Gastroesophageal sphincter (tissue), 4 donors: ENCODE measurements at regions not wholly inside any gene's neighbourhood (a gene's known extent, or its start where the extent isn't known, plus 50 kb on each side); places are given as distances from the start of the nearest gene placed in this dataset.

ENCODE experiments used
- ATAC-seq: fragments of 150-250 bp; one replicate; pipeline ENCODE4 v1.9.1; 2016; ENCODE audit warnings: mild to moderate bottlenecking, moderate library complexity
- H3K27ac ChIP-seq, 4 donors: fragments of 200-600 bp; sonication (generic) in 3 of 4; 1 replicate in 3 of 4; 2 replicates in 1 of 4; pipeline ENCODE4 v1.5.1; 2016 to 2019
- H3K27me3 ChIP-seq: fragments of 200-600 bp; sonication (generic); one replicate; pipeline ENCODE4 v1.5.1; 2019
- H3K36me3 ChIP-seq, 2 donors: fragments of 200-600 bp; sonication (generic); one replicate each; pipeline ENCODE4 v1.5.1; 2019; ENCODE audit warnings: control low read depth in 1 of 2
- H3K4me1 ChIP-seq, 3 donors: fragments of 200-600 bp; sonication (generic); 1 replicate in 2 of 3; 2 replicates in 1 of 3; pipeline ENCODE4 v1.5.1; 2016 to 2019; ENCODE audit warnings: control low read depth in 2 of 3
- H3K4me3 ChIP-seq, 2 donors: fragments of 200-600 bp; sonication (generic); one replicate each; pipeline ENCODE4 v1.5.1; 2019; ENCODE audit warnings: mild to moderate bottlenecking in 1 of 2, moderate library complexity in 1 of 2
- H3K9me3 ChIP-seq, 3 donors: fragments of 200-600 bp; sonication (generic); one replicate each; pipeline ENCODE4 v1.5.1; 2017 to 2019; ENCODE audit warnings: control low read depth in 2 of 3
- CTCF ChIP-seq, 4 experiments: fragments of 200-600 bp in 2 of 4; fragments of 450-650 bp in 2 of 4; sonication (generic) in 1 of 4; IDR thresholded peaks; one replicate each; pipeline ENCODE4 v1.5.1; 2017 to 2019; ENCODE audit warnings: antibody characterized with exemption in 4 of 4, mild to moderate bottlenecking in 2 of 4, moderate library complexity in 2 of 4
- EP300 ChIP-seq: sonication (generic); formaldehyde crosslinking; IDR thresholded peaks from one replicate; pipeline ENCODE4 v1.6.1; 2017; ENCODE audit warnings: antibody characterized with exemption, mild to moderate bottlenecking
- POLR2A ChIP-seq, 2 donors: fragments of 450-650 bp; IDR thresholded peaks; one replicate each; pipeline ENCODE4 v1.6.1; 2017; ENCODE audit warnings: antibody characterized with exemption in 2 of 2, mild to moderate bottlenecking in 2 of 2, moderate library complexity in 1 of 2
- POLR2AphosphoS5 ChIP-seq: sonication (generic); formaldehyde crosslinking; IDR thresholded peaks from one replicate; pipeline ENCODE4 v1.6.1; 2017; ENCODE audit warnings: antibody characterized with exemption
- WGBS, 2 donors: methylation state at CpG; one replicate each; pipeline ENCODE4 v1.1.5; 2018; ENCODE audit warnings: low coverage in 1 of 2; 5-methylcytosine and 5-hydroxymethylcytosine counted together

GRCh38 chr3:153431076-153431475 is 269.1 kb downstream of the RAP2B start:
- Histone ChIP-seq H3K4me1 (no peaks in the 10 kb centered on the region), H3K27me3 (no peaks in the 10 kb centered on the region), H3K9me3 (no peaks in the 10 kb centered on the region), H3K27ac (no peak overlapping the region), H3K4me3 (no peak overlapping the region), H3K36me3 (no peaks in the 10 kb centered on the region)
- TF ChIP-seq POLR2A (IDR thresholded peaks at IDR 0.05), result no peak
- no peak for TF ChIP-seq POLR2AphosphoS5
- TF ChIP-seq CTCF (IDR thresholded peaks at IDR 0.05), result no peak
- TF ChIP-seq EP300, result no peak
- 67 to 92% methylated on average over 1 of the region's 1 CpG for WGBS, 2 donors
- no peak for ATAC-seq

- Histone ChIP-seq H3K27ac (no peak overlapping the region), H3K27me3 (no peaks in the 10 kb centered on the region), H3K4me1 (peaks cover 0 to 11% (median 0%) of the 10 kb centered on the region in 3 donors), H3K36me3 (no peaks in the 10 kb centered on the region), H3K4me3 (no peak overlapping the region), H3K9me3 (no peaks in the 10 kb centered on the region)
- TF ChIP-seq POLR2AphosphoS5, result no peak
- no peak for TF ChIP-seq POLR2A (IDR thresholded peaks at IDR 0.05)
- TF ChIP-seq CTCF (IDR thresholded peaks at IDR 0.05), result no peak
- no peak for TF ChIP-seq EP300
- ATAC-seq, result no peak
- 13 to 43% methylated on average over 2 of the region's 2 CpGs for WGBS, 2 donors
These were observed 275.6 kb downstream of the RAP2B start for GRCh38 chr3:153437666-153438065.

GRCh38 chr3:153438271-153438670 is 276.2 kb downstream of the RAP2B start:
- Histone ChIP-seq H3K27ac (no peak overlapping the region), H3K36me3 (no peaks in the 10 kb centered on the region), H3K4me3 (no peak overlapping the region), H3K9me3 (no peaks in the 10 kb centered on the region), H3K27me3 (no peaks in the 10 kb centered on the region), H3K4me1 (peaks cover 0 to 11% (median 0%) of the 10 kb centered on the region in 3 donors)
- no peak for ATAC-seq
- TF ChIP-seq CTCF (IDR thresholded peaks at IDR 0.05) (no peak), POLR2A (IDR thresholded peaks at IDR 0.05) (no peak), POLR2AphosphoS5 (no peak), EP300 (no peak)
- 57 to 59% methylated on average over 3 of the region's 3 CpGs for WGBS, 2 donors

- TF ChIP-seq EP300 (no peak), POLR2AphosphoS5 (no peak), POLR2A (IDR thresholded peaks at IDR 0.05) (no peak), CTCF (IDR thresholded peaks at IDR 0.05) (no peak)
- Histone ChIP-seq H3K36me3 (no peaks in the 10 kb centered on the region), H3K27ac (no peak overlapping the region), H3K4me3 (no peak overlapping the region), H3K27me3 (no peaks in the 10 kb centered on the region), H3K4me1 (peaks cover 0 to 11% (median 0%) of the 10 kb centered on the region in 3 donors), H3K9me3 (no peaks in the 10 kb centered on the region)
- ATAC-seq, result no peak
- WGBS, 2 donors, result 85 to 88% methylated on average over 2 to 3 of the region's 3 CpGs
These were observed 277.8 kb downstream of the RAP2B start for GRCh38 chr3:153439780-153440179.

GRCh38 chr3:153440311-153440710 is 278.3 kb downstream of the RAP2B start:
- Histone ChIP-seq H3K36me3 (no peaks in the 10 kb centered on the region), H3K27ac (no peak overlapping the region), H3K27me3 (no peaks in the 10 kb centered on the region), H3K9me3 (no peaks in the 10 kb centered on the region), H3K4me1 (peaks cover 0 to 11% (median 0%) of the 10 kb centered on the region in 3 donors), H3K4me3 (no peak overlapping the region)
- 96 to 100% methylated on average over 1 to 5 of the region's 5 CpGs for WGBS, 2 donors
- TF ChIP-seq EP300 (no peak), POLR2A (IDR thresholded peaks at IDR 0.05) (no peak), POLR2AphosphoS5 (no peak), CTCF (IDR thresholded peaks at IDR 0.05) (no peak)
- no peak for ATAC-seq
